Adrenal gland (tissue), 9 donors: ENCODE measurements at regions not wholly inside any gene's neighbourhood (a gene's known extent, or its start where the extent isn't known, plus 50 kb on each side); places are given as distances from the start of the nearest gene placed in this dataset.

ENCODE experiments used
- DNase-seq, 7 donors: peaks; one replicate each; pipeline ENCODE4 v3.0.0-alpha.2; 2019 to 2020
- H3K27ac ChIP-seq, 5 donors: fragments of 200-600 bp; sonication (generic) in 4 of 5; 1 replicate in 3 of 5; 2 replicates in 2 of 5; pipeline versions ENCODE4 v1.5.1 to v1.8.0; 2016 to 2020; ENCODE audit warnings: mild to moderate bottlenecking in 1 of 5
- H3K27me3 ChIP-seq: fragments of 200-600 bp; 2 replicates; pipeline ENCODE4 v1.8.0; 2021
- H3K36me3 ChIP-seq, 2 donors: fragments of 200-600 bp; replicated peaks in 1 of 2; 1 replicate in 1 of 2; 2 replicates in 1 of 2; pipeline versions ENCODE4 v1.5.1 to v1.8.0; 2018 to 2022
- H3K4me1 ChIP-seq, 2 donors: fragments of 200-600 bp; replicated peaks in 1 of 2; 1 replicate in 1 of 2; 2 replicates in 1 of 2; pipeline versions ENCODE4 v1.5.1 to v1.8.0; 2018 to 2021
- H3K4me3 ChIP-seq, 4 donors: fragments of 200-600 bp; sonication (generic) in 3 of 4; one replicate each; pipeline ENCODE4 v1.5.1; 2016 to 2018
- H3K9me3 ChIP-seq, 3 donors: fragments of 200-600 bp; sonication (generic) in 1 of 3; replicated peaks in 1 of 3; 1 replicate in 2 of 3; 2 replicates in 1 of 3; pipeline versions ENCODE4 v1.5.1 to v1.8.0; 2016 to 2021
- CTCF ChIP-seq, 6 experiments: fragments of 450-650 bp in 4 of 6; fragments of 200-600 bp in 2 of 6; sonication (generic) in 1 of 6; IDR thresholded peaks; 1 replicate in 5 of 6; 2 replicates in 1 of 6; pipeline versions ENCODE4 v1.5.1 to v1.8.0; 2016 to 2021; ENCODE audit warnings: antibody characterized with exemption in 6 of 6, mild to moderate bottlenecking in 2 of 6, moderate library complexity in 1 of 6
- POLR2A ChIP-seq, 2 donors: fragments of 450-650 bp; IDR thresholded peaks; one replicate each; pipeline ENCODE4 v1.6.1; 2017; ENCODE audit warnings: antibody characterized with exemption in 2 of 2, mild to moderate bottlenecking in 2 of 2, moderate library complexity in 1 of 2
- WGBS, 4 donors: extraction: QIAGEN DNeasy Blood & Tissue Kit in 2 of 4; methylation state at CpG; one replicate each; pipeline versions ENCODE4 v1.1.5 to v1.1.7; 2013 to 2017; 5-methylcytosine and 5-hydroxymethylcytosine counted together
- intact Hi-C, 2 donors: fragments of 100-400 bp; cut with DNase I; formaldehyde crosslinking; loops; one replicate each; pipeline versions ENCODE4 v1.14.1 to v1.15.0; 2022 to 2023
- donor health status: healthy with polysubstance abuse.
- donor health status: Bipolar disorder and iron deficiency.
- donor health status: DM: yes; HTN: yes; CAD: no.
- donor health status: DM: no; HTN: no; CAD: no.
- donor health status: DM: no; HTN: no; CAD: no.

- DNase-seq = no peak
- 75 to 87% (median 85%) methylated on average over 10 to 16 of the region's 16 CpGs for WGBS, 4 donors
- no peak overlapping the region for H3K27ac ChIP-seq
- H3K4me1 ChIP-seq = no peaks in the 10 kb centered on the region
- intact Hi-C loops = no loop called here
- no peaks in the 10 kb centered on the region for H3K27me3 ChIP-seq
- no peaks in the 10 kb centered on the region for H3K36me3 ChIP-seq
- H3K4me3 ChIP-seq = no peak overlapping the region
- no peaks in the 10 kb centered on the region for H3K9me3 ChIP-seq
- TF ChIP-seq POLR2A (IDR thresholded peaks at IDR 0.05) (no peak), CTCF (IDR thresholded peaks at IDR 0.05) (no peak)
These were observed 144.1 kb downstream of the RBFOX3 start for GRCh38 chr17:79466562-79467350.

- Histone ChIP-seq H3K4me1 (no peaks in the 10 kb centered on the region), H3K27me3 (no peaks in the 10 kb centered on the region), H3K27ac (no peak overlapping the region), H3K36me3 (no peaks in the 10 kb centered on the region), H3K4me3 (no peak overlapping the region), H3K9me3 (no peaks in the 10 kb centered on the region)
- intact Hi-C loops = no loop called here
- WGBS, 4 donors = 57 to 77% (median 63%) methylated on average over 11 to 14 of the region's 14 CpGs
- no peak for DNase-seq
- TF ChIP-seq CTCF (IDR thresholded peaks at IDR 0.05) = no peak
- TF ChIP-seq POLR2A (IDR thresholded peaks at IDR 0.05) = no peak
These were observed 145.2 kb downstream of the RBFOX3 start for GRCh38 chr17:79465681-79466025.

GRCh38 chr17:79465011-79465680 is 145.7 kb downstream of the RBFOX3 start:
- intact Hi-C loops = no loop called here
- Histone ChIP-seq H3K27me3 (no peaks in the 10 kb centered on the region), H3K36me3 (no peaks in the 10 kb centered on the region), H3K27ac (no peak overlapping the region), H3K4me3 (no peak overlapping the region), H3K9me3 (no peaks in the 10 kb centered on the region), H3K4me1 (no peaks in the 10 kb centered on the region)
- no peak for TF ChIP-seq CTCF (IDR thresholded peaks at IDR 0.05)
- 52 to 58% (median 57%) methylated on average over 25 of the region's 25 CpGs for WGBS, 4 donors
- DNase-seq = no peak

GRCh38 chr17:79464318-79465010 is 146.4 kb downstream of the RBFOX3 start:
- 64 to 78% (median 69%) methylated on average over 24 to 28 of the region's 28 CpGs for WGBS, 4 donors
- H3K4me1 ChIP-seq = no peaks in the 10 kb centered on the region
- H3K36me3 ChIP-seq = no peaks in the 10 kb centered on the region
- no peaks in the 10 kb centered on the region for H3K9me3 ChIP-seq
- intact Hi-C loops = no loop called here
- no peak for DNase-seq
- H3K4me3 ChIP-seq = no peak overlapping the region
- no peaks in the 10 kb centered on the region for H3K27me3 ChIP-seq
- H3K27ac ChIP-seq = no peak overlapping the region
- TF ChIP-seq POLR2A (IDR thresholded peaks at IDR 0.05) (no peak), CTCF (IDR thresholded peaks at IDR 0.05) (no peak)
